ENCODE measurements at regions not wholly inside any gene's neighbourhood (a gene's known extent, or its start where the extent isn't known, plus 50 kb on each side); places are given as distances from the start of the nearest gene placed in this dataset.

DNA sequence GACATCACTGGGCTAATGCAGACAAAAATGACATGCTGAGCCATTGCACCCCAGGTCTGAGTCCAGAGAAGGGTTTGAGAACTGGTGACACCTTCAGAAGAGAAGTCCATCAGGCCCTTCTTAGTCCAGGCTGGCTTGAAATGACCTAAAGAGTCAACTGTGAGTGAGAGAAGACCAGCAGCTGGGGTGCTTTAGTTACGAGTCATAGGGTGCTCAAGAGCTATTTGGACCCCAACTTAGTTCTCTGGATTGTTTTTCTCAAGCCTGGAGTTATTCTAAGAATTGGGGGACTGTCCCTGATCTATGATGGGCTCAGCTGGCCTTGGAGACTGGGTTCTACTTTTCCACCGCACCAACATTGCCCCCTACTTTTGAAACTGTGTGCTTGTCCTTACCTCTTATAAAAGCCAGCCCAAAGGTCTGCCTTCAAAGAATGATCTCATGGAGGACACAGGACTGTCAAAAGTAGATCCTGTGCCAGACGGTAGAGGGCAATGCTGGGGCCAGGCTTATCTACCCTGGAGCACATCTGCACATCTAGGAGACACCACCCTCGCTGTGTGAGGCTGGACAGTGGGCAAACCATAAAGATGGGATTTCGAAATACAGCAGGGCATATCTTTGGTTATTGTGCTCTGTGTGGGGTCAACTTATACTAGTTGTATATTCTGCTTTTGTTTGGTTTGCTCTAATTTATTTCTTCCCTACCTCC, 333.0 kb upstream of the SLC14A2 start:
- Histone ChIP-seq H3K27ac (ENCODE audit: low read depth, low read length, severe bottlenecking) (no peak overlapping the region), H3K4me1 (ENCODE audit: control insufficient read depth, insufficient read depth, low read length, poor library complexity, severe bottlenecking) (no peaks in the 10 kb centered on the region), H3K36me3 (ENCODE audit: control insufficient read depth, insufficient read depth, low read length) (no peaks in the 10 kb centered on the region), H3K4me3 (ENCODE audit: extremely low read depth, insufficient read depth, low read length, poor library complexity, severe bottlenecking) (no peak overlapping the region), H3K9me3 (ENCODE audit: control insufficient read depth, low read length) (no peaks in the 10 kb centered on the region)
- 92 to 97% methylated on average over 3 to 4 of the region's 5 CpGs for WGBS, 2 experiments (ENCODE audit: insufficient coverage in 2 of 2)

GRCh38 chr18:45284174-45284573, 331.1 kb upstream of the SLC14A2 start:
- no peaks in the 10 kb centered on the region for H3K9me3 ChIP-seq (ENCODE audit: control insufficient read depth, low read length)
- 82 to 100% methylated on average over 2 of the region's 2 CpGs for WGBS, 2 experiments (ENCODE audit: insufficient coverage in 2 of 2)

DNA sequence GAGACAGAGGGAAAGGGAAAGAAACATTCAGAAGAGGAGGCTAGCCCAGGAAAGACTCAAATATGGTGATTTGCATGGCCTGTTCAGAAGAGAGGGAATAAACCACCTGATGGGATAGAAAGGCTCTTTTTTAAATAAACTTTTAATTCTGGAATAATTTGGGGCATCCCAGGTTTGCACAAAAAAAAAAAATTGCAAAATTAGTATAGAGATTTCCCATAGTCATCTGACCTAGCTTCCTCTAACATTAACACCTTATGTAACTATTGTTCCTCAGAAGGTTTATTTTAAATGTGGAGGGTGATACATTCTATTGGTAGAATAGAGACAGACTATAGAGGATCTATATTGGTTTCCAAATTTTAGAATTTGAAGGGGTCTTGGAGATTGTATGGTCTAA, 330.4 kb upstream of the SLC14A2 start:
- H3K36me3 ChIP-seq (ENCODE audit: control insufficient read depth, insufficient read depth, low read length): no peaks in the 10 kb centered on the region
- H3K4me3 ChIP-seq (ENCODE audit: extremely low read depth, insufficient read depth, low read length, poor library complexity, severe bottlenecking): no peak overlapping the region
- H3K4me1 ChIP-seq (ENCODE audit: control insufficient read depth, insufficient read depth, low read length, poor library complexity, severe bottlenecking): no peaks in the 10 kb centered on the region
- H3K9me3 ChIP-seq (ENCODE audit: control insufficient read depth, low read length): no peaks in the 10 kb centered on the region
- no peak overlapping the region for H3K27ac ChIP-seq (ENCODE audit: low read depth, low read length, severe bottlenecking)

More at GRCh38 chr18:45284174-45284573, 331.1 kb upstream of the SLC14A2 start:
- H3K4me3 ChIP-seq (ENCODE audit: extremely low read depth, insufficient read depth, low read length, poor library complexity, severe bottlenecking): no peak overlapping the region
- H3K36me3 ChIP-seq (ENCODE audit: control insufficient read depth, insufficient read depth, low read length): no peaks in the 10 kb centered on the region
- H3K4me1 ChIP-seq (ENCODE audit: control insufficient read depth, insufficient read depth, low read length, poor library complexity, severe bottlenecking): no peaks in the 10 kb centered on the region
- H3K27ac ChIP-seq (ENCODE audit: low read depth, low read length, severe bottlenecking): no peak overlapping the region

GRCh38 chr18:45285251-45285650, 330.0 kb upstream of the SLC14A2 start:
- Histone ChIP-seq H3K4me3 (ENCODE audit: extremely low read depth, insufficient read depth, low read length, poor library complexity, severe bottlenecking) (no peak overlapping the region), H3K36me3 (ENCODE audit: control insufficient read depth, insufficient read depth, low read length) (no peaks in the 10 kb centered on the region), H3K4me1 (ENCODE audit: control insufficient read depth, insufficient read depth, low read length, poor library complexity, severe bottlenecking) (no peaks in the 10 kb centered on the region), H3K27ac (ENCODE audit: low read depth, low read length, severe bottlenecking) (no peak overlapping the region), H3K9me3 (ENCODE audit: control insufficient read depth, low read length) (no peaks in the 10 kb centered on the region)
- WGBS, 2 experiments (ENCODE audit: insufficient coverage in 2 of 2): 94 to 98% methylated on average over 7 to 8 of the region's 10 CpGs

- H3K4me1 ChIP-seq (ENCODE audit: control insufficient read depth, insufficient read depth, low read length, poor library complexity, severe bottlenecking): no peaks in the 10 kb centered on the region
- H3K27ac ChIP-seq (ENCODE audit: low read depth, low read length, severe bottlenecking): no peak overlapping the region
- no peak overlapping the region for H3K4me3 ChIP-seq (ENCODE audit: extremely low read depth, insufficient read depth, low read length, poor library complexity, severe bottlenecking)
- H3K9me3 ChIP-seq (ENCODE audit: control insufficient read depth, low read length): no peaks in the 10 kb centered on the region
- H3K36me3 ChIP-seq (ENCODE audit: control insufficient read depth, insufficient read depth, low read length): no peaks in the 10 kb centered on the region
- WGBS, 2 experiments (ENCODE audit: insufficient coverage in 2 of 2): 100% methylated on average over 1 of the region's 3 CpGs
These were observed 328.8 kb upstream of the SLC14A2 start for GRCh38 chr18:45286431-45286830.

DNA sequence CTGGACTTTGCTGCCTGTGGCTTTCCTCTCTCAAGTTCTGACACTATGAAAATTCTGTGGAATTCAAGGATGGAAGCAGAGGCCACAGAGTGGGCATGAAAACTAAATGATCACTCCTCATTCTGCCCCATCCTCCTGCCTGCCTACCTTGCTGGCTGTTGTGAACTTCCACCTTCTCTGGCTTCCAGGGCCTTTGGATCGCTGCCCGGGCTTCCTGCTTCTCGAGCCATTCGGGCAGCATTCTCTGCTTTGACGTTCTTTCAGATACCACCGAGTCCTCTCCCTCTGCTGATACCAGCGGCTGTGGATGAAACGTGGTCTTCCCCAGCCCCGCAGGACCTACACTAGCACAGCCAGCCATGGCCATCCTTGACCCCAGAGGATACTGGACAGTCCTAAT, 327.7 kb upstream of the SLC14A2 start:
- WGBS, 2 experiments (ENCODE audit: insufficient coverage in 2 of 2): 88 to 90% methylated on average over 7 to 9 of the region's 9 CpGs
- Histone ChIP-seq H3K4me3 (ENCODE audit: extremely low read depth, insufficient read depth, low read length, poor library complexity, severe bottlenecking) (no peak overlapping the region), H3K36me3 (ENCODE audit: control insufficient read depth, insufficient read depth, low read length) (no peaks in the 10 kb centered on the region), H3K9me3 (ENCODE audit: control insufficient read depth, low read length) (no peaks in the 10 kb centered on the region), H3K4me1 (ENCODE audit: control insufficient read depth, insufficient read depth, low read length, poor library complexity, severe bottlenecking) (no peaks in the 10 kb centered on the region), H3K27ac (ENCODE audit: low read depth, low read length, severe bottlenecking) (no peak overlapping the region)

DNA sequence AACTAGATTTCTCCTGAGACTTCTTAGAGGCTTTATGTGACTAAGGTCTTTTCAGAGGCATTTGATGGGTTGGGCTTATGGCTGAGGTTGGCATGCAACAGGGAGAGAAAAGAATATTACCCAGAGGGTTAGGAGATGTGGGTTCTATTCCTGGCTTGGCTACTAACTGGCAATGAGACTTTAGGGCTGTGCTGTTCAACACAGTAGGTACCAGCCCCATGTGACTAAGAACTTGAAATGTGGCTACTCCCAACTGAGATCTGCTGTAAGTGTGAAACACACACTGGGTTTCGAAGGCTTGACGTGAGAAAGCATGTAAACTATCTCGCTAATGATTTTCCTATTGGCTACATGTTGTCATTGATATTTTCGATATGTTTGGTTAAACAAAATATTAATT, 324.9 kb upstream of the SLC14A2 start:
- Histone ChIP-seq H3K36me3 (ENCODE audit: control insufficient read depth, insufficient read depth, low read length) (no peaks in the 10 kb centered on the region), H3K27ac (ENCODE audit: low read depth, low read length, severe bottlenecking) (no peak overlapping the region), H3K9me3 (ENCODE audit: control insufficient read depth, low read length) (no peaks in the 10 kb centered on the region), H3K4me3 (ENCODE audit: extremely low read depth, insufficient read depth, low read length, poor library complexity, severe bottlenecking) (no peak overlapping the region), H3K4me1 (ENCODE audit: control insufficient read depth, insufficient read depth, low read length, poor library complexity, severe bottlenecking) (no peaks in the 10 kb centered on the region)
- WGBS, 2 experiments (ENCODE audit: insufficient coverage in 2 of 2): 100% methylated on average over 2 of the region's 4 CpGs

GRCh38 chr18:45291621-45292615, 323.4 kb upstream of the SLC14A2 start:
- H3K36me3 ChIP-seq (ENCODE audit: control insufficient read depth, insufficient read depth, low read length): no peaks in the 10 kb centered on the region
- H3K27ac ChIP-seq (ENCODE audit: low read depth, low read length, severe bottlenecking): peak overlapping the region; percentile 38
- no peak overlapping the region for H3K4me3 ChIP-seq (ENCODE audit: extremely low read depth, insufficient read depth, low read length, poor library complexity, severe bottlenecking)
- H3K9me3 ChIP-seq (ENCODE audit: control insufficient read depth, low read length): no peaks in the 10 kb centered on the region
- H3K4me1 ChIP-seq (ENCODE audit: control insufficient read depth, insufficient read depth, low read length, poor library complexity, severe bottlenecking): no peaks in the 10 kb centered on the region
- 83 to 95% methylated on average over 7 to 8 of the region's 17 CpGs for WGBS, 2 experiments (ENCODE audit: insufficient coverage in 2 of 2)

DNA sequence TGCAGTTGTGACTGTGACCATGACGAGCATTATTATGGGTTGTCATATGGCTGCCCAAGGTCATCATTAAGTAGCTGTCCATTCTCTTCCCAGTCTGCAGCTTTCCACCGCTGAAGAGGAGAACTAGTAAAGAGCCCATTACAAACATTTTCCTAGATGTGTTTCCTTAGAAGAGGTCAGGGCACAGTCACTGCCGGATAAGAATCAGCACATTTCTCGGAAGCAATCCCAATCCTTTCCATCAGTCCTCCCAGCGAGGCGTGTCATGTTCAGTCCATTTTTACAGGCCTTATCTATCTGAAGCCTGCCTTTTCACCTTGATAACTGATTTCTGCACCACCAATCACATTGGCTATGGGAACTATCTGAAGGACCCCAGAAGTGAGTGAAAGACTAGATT, 319.9 kb upstream of the SLC14A2 start:
- no peak overlapping the region for H3K4me3 ChIP-seq (ENCODE audit: extremely low read depth, insufficient read depth, low read length, poor library complexity, severe bottlenecking)
- no peaks in the 10 kb centered on the region for H3K36me3 ChIP-seq (ENCODE audit: control insufficient read depth, insufficient read depth, low read length)
- no peaks in the 10 kb centered on the region for H3K9me3 ChIP-seq (ENCODE audit: control insufficient read depth, low read length)
- WGBS, 2 experiments (ENCODE audit: insufficient coverage in 2 of 2): 88 to 97% methylated on average over 5 to 6 of the region's 6 CpGs
- H3K4me1 ChIP-seq (ENCODE audit: control insufficient read depth, insufficient read depth, low read length, poor library complexity, severe bottlenecking): no peaks in the 10 kb centered on the region
- H3K27ac ChIP-seq (ENCODE audit: low read depth, low read length, severe bottlenecking): no peak overlapping the region

DNA sequence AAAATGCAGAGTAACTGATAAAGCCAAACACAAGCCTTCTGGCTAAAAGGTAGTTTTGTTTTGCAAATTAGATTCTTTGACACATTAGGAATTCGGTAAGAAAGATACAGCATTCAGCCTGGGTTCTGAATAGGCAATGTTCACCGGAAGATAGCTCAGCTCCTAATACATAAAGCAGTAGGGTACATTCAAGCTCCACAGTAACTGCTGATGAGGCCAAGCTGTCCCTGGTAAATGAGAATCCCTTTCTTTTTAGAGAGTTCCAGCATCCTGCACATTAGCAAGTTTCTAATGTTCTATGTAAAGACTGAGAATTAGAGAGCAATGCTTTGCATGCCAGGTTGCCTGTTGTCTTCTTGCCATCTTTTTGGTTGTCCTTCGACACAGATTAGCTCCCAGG, 316.3 kb upstream of the SLC14A2 start:
- H3K36me3 ChIP-seq (ENCODE audit: control insufficient read depth, insufficient read depth, low read length): no peaks in the 10 kb centered on the region
- H3K9me3 ChIP-seq (ENCODE audit: control insufficient read depth, low read length): no peaks in the 10 kb centered on the region
- no peak overlapping the region for H3K27ac ChIP-seq (ENCODE audit: low read depth, low read length, severe bottlenecking)
- H3K4me3 ChIP-seq (ENCODE audit: extremely low read depth, insufficient read depth, low read length, poor library complexity, severe bottlenecking): no peak overlapping the region
- 47 to 58% methylated on average over 2 to 3 of the region's 3 CpGs for WGBS, 2 experiments (ENCODE audit: insufficient coverage in 2 of 2)
- H3K4me1 ChIP-seq (ENCODE audit: control insufficient read depth, insufficient read depth, low read length, poor library complexity, severe bottlenecking): no peaks in the 10 kb centered on the region

- no peak overlapping the region for H3K27ac ChIP-seq (ENCODE audit: low read depth, low read length, severe bottlenecking)
- no peaks in the 10 kb centered on the region for H3K9me3 ChIP-seq (ENCODE audit: control insufficient read depth, low read length)
- H3K4me1 ChIP-seq (ENCODE audit: control insufficient read depth, insufficient read depth, low read length, poor library complexity, severe bottlenecking): no peaks in the 10 kb centered on the region
- 92 to 96% methylated on average over 6 of the region's 7 CpGs for WGBS, 2 experiments (ENCODE audit: insufficient coverage in 2 of 2)
- H3K36me3 ChIP-seq (ENCODE audit: control insufficient read depth, insufficient read depth, low read length): no peaks in the 10 kb centered on the region
- no peak overlapping the region for H3K4me3 ChIP-seq (ENCODE audit: extremely low read depth, insufficient read depth, low read length, poor library complexity, severe bottlenecking)
These were observed 312.2 kb upstream of the SLC14A2 start for GRCh38 chr18:45303026-45303425.
